ENCODE measurements at regions not wholly inside any gene's neighbourhood (a gene's known extent, or its start where the extent isn't known, plus 50 kb on each side); places are given as distances from the start of the nearest gene placed in this dataset.

GRCh38 chr13:95380468-95381211, 79.4 kb upstream of the ABCC4 start:
- H3K4me3 Mint-ChIP-seq, result no peak overlapping the region
- no peaks in the 10 kb centered on the region for H3K27me3 Mint-ChIP-seq (ENCODE audit: low read depth)
- DNase-seq (ENCODE audit: low spot score), result peak; percentile 57
- no peaks in the 10 kb centered on the region for H3K36me3 Mint-ChIP-seq (ENCODE audit: low read depth)
- no peaks in the 10 kb centered on the region for H3K9me3 Mint-ChIP-seq
- peaks cover 4% of the 10 kb centered on the region for H3K4me1 Mint-ChIP-seq (ENCODE audit: low read depth)
- no peak overlapping the region for H3K27ac Mint-ChIP-seq

DNA sequence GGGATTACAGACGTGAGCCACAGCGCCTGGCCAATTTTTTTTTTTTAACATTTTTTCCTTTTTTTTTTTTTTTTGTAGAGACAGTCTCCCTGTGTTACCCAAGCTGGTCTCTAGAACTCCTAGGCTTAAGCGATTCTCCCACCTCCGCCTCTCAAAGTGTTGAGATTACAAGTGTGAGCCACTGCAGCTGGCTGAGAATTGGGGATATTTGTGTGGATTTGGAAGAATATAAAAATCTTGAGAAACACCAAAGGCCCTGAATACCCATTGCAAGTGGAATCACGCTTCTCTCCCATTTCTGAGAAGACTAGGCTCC, 79.9 kb upstream of the ABCC4 start:
- Mint-ChIP-seq H3K4me3 (no peak overlapping the region), H3K27me3 (ENCODE audit: low read depth) (no peaks in the 10 kb centered on the region), H3K36me3 (ENCODE audit: low read depth) (no peaks in the 10 kb centered on the region), H3K27ac (no peak overlapping the region), H3K4me1 (ENCODE audit: low read depth) (peaks cover 4% of the 10 kb centered on the region), H3K9me3 (no peaks in the 10 kb centered on the region)
- DNase-seq (ENCODE audit: low spot score), result no peak

- peaks cover 4% of the 10 kb centered on the region for H3K4me1 Mint-ChIP-seq (ENCODE audit: low read depth)
- no peak overlapping the region for H3K27ac Mint-ChIP-seq
Measured at GRCh38 chr13:95382411-95382810, 81.2 kb upstream of the ABCC4 start.

DNA sequence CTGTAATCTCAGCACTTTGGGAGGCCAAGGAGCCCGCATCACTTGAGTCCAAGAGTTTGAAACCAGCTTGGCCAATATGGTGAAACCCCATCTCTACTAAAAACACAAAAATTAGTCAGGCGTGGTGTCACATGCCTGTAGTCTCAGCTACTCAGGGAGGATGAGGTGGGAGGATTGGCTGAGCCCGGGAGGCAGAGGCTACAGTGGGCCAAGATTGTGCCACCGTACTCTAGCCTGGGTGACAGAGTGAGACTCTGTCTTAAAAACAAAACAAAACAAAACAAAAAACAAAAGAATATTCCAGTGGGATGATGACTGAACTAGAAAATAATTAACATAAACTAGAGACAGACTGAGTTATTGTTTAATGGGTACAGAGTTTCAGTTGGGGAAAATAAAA, 81.7 kb upstream of the ABCC4 start:
- no peaks in the 10 kb centered on the region for H3K9me3 Mint-ChIP-seq
- H3K27ac Mint-ChIP-seq, result no peak overlapping the region
- no peaks in the 10 kb centered on the region for H3K36me3 Mint-ChIP-seq (ENCODE audit: low read depth)
- no peaks in the 10 kb centered on the region for H3K27me3 Mint-ChIP-seq (ENCODE audit: low read depth)
- H3K4me3 Mint-ChIP-seq, result no peak overlapping the region
- H3K4me1 Mint-ChIP-seq (ENCODE audit: low read depth), result peaks cover 4% of the 10 kb centered on the region
- DNase-seq (ENCODE audit: low spot score), result no peak

More at GRCh38 chr13:95382411-95382810, 81.2 kb upstream of the ABCC4 start:
- Mint-ChIP-seq H3K36me3 (ENCODE audit: low read depth) (no peaks in the 10 kb centered on the region), H3K9me3 (no peaks in the 10 kb centered on the region), H3K4me3 (no peak overlapping the region), H3K27me3 (ENCODE audit: low read depth) (no peaks in the 10 kb centered on the region)
- DNase-seq (ENCODE audit: low spot score), result no peak

DNA sequence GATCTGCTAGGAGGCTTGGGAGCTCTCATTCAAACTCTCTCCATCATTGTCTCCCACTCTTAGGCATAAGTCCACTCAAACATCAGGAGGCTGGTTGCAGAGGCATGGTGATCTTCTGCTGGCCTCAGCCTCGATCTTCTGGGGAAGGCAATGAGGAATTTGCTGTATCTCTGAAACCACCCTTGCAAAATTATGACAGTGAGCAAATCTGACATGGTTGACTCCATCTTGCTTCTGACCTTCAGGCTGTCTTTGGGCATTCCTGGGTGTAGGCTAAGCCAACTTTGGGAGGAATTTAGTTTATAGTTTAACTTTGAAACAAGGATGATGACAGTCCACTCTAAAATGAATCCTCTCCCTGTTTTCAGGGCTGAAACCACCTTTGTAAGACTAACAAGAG, 84.1 kb upstream of the ABCC4 start:
- no peak overlapping the region for H3K27ac Mint-ChIP-seq
- DNase-seq (ENCODE audit: low spot score), result no peak
- no peaks in the 10 kb centered on the region for H3K36me3 Mint-ChIP-seq (ENCODE audit: low read depth)
- peaks cover 2% of the 10 kb centered on the region for H3K4me1 Mint-ChIP-seq (ENCODE audit: low read depth)
- no peak overlapping the region for H3K4me3 Mint-ChIP-seq
- no peaks in the 10 kb centered on the region for H3K9me3 Mint-ChIP-seq
- H3K27me3 Mint-ChIP-seq (ENCODE audit: low read depth), result peaks cover 2% of the 10 kb centered on the region

DNA sequence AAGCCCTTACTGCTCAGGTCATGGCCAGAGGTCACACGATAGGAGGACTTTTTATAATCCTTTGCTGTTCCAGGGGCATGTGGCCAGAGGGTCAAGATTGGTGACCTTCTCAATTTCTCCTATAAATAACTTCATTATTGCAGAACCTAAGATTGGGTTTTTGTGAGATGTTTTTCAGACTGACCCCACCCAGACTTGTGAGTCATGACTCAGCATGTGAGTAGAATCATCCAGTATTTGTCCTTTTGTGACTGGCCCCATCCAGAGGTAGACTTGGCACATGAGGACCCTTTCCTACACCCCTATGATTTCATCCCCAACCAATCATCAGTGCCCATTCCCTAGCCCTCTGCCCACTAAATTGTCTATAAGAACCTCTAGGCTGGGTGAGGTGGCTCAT, 84.5 kb upstream of the ABCC4 start:
- Mint-ChIP-seq H3K9me3 (no peaks in the 10 kb centered on the region), H3K27me3 (ENCODE audit: low read depth) (peaks cover 3% of the 10 kb centered on the region), H3K4me1 (ENCODE audit: low read depth) (no peaks in the 10 kb centered on the region)

GRCh38 chr13:95386370-95386769, 85.1 kb upstream of the ABCC4 start:
- no peaks in the 10 kb centered on the region for H3K4me1 Mint-ChIP-seq (ENCODE audit: low read depth)
- no peak overlapping the region for H3K4me3 Mint-ChIP-seq
- H3K27me3 Mint-ChIP-seq (ENCODE audit: low read depth), result peaks cover 4% of the 10 kb centered on the region
- no peak overlapping the region for H3K27ac Mint-ChIP-seq
- no peaks in the 10 kb centered on the region for H3K36me3 Mint-ChIP-seq (ENCODE audit: low read depth)
- H3K9me3 Mint-ChIP-seq, result no peaks in the 10 kb centered on the region
- no peak for DNase-seq (ENCODE audit: low spot score)

More for the DNA sequence above, 84.5 kb upstream of the ABCC4 start:
- H3K4me3 Mint-ChIP-seq, result no peak overlapping the region
- no peak for DNase-seq (ENCODE audit: low spot score)
- peak overlapping the region; percentile 14 for H3K27ac Mint-ChIP-seq
- H3K36me3 Mint-ChIP-seq (ENCODE audit: low read depth), result no peaks in the 10 kb centered on the region

DNA sequence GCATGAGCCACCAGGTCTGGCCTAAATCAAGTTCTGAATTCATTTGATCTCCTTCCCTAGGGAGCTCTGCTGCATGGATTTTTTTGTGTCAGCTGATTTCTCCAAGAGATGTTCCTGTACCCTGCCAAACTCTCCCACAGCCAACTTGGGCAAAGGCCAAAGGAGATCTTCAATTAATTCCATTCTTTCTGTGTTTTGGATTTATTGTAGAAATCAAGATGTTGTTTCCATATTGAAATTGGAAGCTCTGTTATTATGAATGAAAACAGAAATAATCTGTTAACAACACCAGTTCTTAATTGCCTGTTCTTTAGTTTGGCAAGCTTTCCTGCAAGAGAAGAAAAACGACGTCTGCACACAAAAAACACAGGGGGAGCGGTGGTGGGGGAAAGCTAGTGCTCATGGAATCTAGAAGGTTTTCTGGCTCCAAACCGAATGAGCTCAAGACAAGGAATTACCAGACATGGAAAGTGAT, 86.5 kb upstream of the ABCC4 start:
- no peaks in the 10 kb centered on the region for H3K9me3 Mint-ChIP-seq
- no peak for DNase-seq (ENCODE audit: low spot score)
- no peak overlapping the region for H3K27ac Mint-ChIP-seq
- H3K4me1 Mint-ChIP-seq (ENCODE audit: low read depth), result no peaks in the 10 kb centered on the region
- H3K4me3 Mint-ChIP-seq, result no peak overlapping the region
- H3K36me3 Mint-ChIP-seq (ENCODE audit: low read depth), result no peaks in the 10 kb centered on the region
- H3K27me3 Mint-ChIP-seq (ENCODE audit: low read depth), result peaks cover 6% of the 10 kb centered on the region

DNA sequence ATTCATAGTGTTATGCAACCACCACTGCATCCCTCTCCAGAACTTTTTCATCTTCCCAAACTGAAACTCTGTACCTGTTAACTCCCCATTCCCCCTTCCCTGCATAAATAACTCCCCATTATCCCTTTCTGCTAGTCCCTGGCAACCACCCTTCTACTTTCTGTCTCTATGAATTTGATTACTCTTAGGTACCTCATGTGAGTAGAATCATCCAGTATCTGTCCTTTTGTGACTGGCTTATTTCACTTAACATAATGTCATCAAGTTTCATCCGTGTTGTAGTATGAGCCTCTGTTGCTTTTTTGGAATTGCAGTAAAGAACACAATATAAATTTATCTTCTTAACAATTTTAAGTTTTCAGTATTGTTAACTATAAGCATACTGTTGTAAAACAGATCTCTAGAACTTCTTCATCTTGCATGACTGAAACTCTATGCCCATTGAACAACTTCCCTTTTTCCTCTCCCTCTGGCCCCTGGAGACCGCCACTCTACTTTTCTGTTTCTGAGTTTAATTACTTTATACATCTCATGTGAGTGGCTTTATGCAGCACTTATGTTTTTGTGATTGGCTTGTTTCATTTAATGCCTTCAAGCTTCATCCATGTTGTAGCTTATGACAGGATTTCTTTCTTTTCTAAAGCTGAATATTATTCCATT, 87.3 kb upstream of the ABCC4 start:
- H3K4me1 Mint-ChIP-seq (ENCODE audit: low read depth), result no peaks in the 10 kb centered on the region
- DNase-seq (ENCODE audit: low spot score), result no peak
- H3K4me3 Mint-ChIP-seq, result no peak overlapping the region
- no peaks in the 10 kb centered on the region for H3K9me3 Mint-ChIP-seq
- no peak overlapping the region for H3K27ac Mint-ChIP-seq
- H3K36me3 Mint-ChIP-seq (ENCODE audit: low read depth), result no peaks in the 10 kb centered on the region
- peaks cover 6% of the 10 kb centered on the region for H3K27me3 Mint-ChIP-seq (ENCODE audit: low read depth)

DNA sequence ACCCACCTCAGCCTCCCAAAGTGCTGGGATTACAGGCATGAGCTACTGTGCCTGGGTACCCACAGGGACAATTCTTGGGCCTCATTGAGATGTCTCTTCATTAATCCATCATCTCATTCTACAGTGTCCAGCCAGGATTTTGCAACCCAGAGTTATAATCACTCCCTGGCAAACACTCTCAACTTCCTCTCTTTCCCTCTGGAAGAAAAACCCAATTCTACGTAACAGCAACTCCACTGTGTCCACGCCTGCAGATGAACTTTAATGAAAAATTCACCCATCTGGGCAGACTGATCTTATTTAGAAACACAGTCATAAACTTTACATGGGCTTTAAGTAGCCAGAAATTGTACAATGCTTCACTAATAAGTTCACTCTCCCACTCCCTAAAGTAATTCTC, 90.1 kb upstream of the ABCC4 start:
- Mint-ChIP-seq H3K36me3 (ENCODE audit: low read depth) (no peaks in the 10 kb centered on the region), H3K9me3 (no peaks in the 10 kb centered on the region), H3K4me3 (no peak overlapping the region), H3K27ac (no peak overlapping the region), H3K27me3 (ENCODE audit: low read depth) (peaks cover 6% of the 10 kb centered on the region), H3K4me1 (ENCODE audit: low read depth) (no peaks in the 10 kb centered on the region)
- no peak for DNase-seq (ENCODE audit: low spot score)

- H3K4me3 Mint-ChIP-seq, result no peak overlapping the region
- no peak overlapping the region for H3K27ac Mint-ChIP-seq
- no peak for DNase-seq (ENCODE audit: low spot score)
- H3K36me3 Mint-ChIP-seq (ENCODE audit: low read depth), result no peaks in the 10 kb centered on the region
- H3K9me3 Mint-ChIP-seq, result no peaks in the 10 kb centered on the region
- peaks cover 6% of the 10 kb centered on the region for H3K27me3 Mint-ChIP-seq (ENCODE audit: low read depth)
- H3K4me1 Mint-ChIP-seq (ENCODE audit: low read depth), result no peaks in the 10 kb centered on the region
Measured at GRCh38 chr13:95391785-95392184, 90.5 kb upstream of the ABCC4 start.

DNA sequence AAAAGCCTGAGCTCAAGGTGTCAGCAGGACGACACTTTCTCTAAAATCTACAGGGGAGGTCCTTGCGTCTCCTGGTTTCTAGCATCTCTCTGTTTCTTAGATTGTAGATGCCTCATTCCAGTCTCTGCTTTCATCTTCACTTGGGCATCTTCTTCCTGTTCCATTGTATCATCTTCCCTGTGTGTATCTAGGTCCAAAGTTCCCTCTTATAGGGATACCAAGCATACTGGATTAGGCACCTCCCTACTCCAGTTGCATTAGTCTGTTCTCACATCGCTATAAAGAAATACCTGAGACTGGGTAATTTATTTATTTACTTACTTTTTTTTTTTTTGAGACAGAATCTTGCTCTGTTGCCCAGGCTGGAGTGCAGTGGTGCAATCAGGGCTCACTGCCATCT, 91.3 kb upstream of the ABCC4 start:
- no peaks in the 10 kb centered on the region for H3K9me3 Mint-ChIP-seq
- no peaks in the 10 kb centered on the region for H3K4me1 Mint-ChIP-seq (ENCODE audit: low read depth)
- no peak for DNase-seq (ENCODE audit: low spot score)
- H3K27me3 Mint-ChIP-seq (ENCODE audit: low read depth), result peaks cover 6% of the 10 kb centered on the region
- no peak overlapping the region for H3K27ac Mint-ChIP-seq
- no peak overlapping the region for H3K4me3 Mint-ChIP-seq
- H3K36me3 Mint-ChIP-seq (ENCODE audit: low read depth), result no peaks in the 10 kb centered on the region

GRCh38 chr13:95403349-95404140, 102.3 kb upstream of the ABCC4 start:
- no peaks in the 10 kb centered on the region for H3K9me3 Mint-ChIP-seq

More at GRCh38 chr13:95403349-95404140, 102.3 kb upstream of the ABCC4 start:
- Mint-ChIP-seq H3K36me3 (ENCODE audit: low read depth) (no peaks in the 10 kb centered on the region), H3K27me3 (ENCODE audit: low read depth) (peaks cover 8% of the 10 kb centered on the region), H3K27ac (no peak overlapping the region), H3K4me3 (peak overlapping the region; percentile 94), H3K4me1 (ENCODE audit: low read depth) (peaks cover 7% of the 10 kb centered on the region)
- DNase-seq (ENCODE audit: low spot score), result no peak

All from T-helper 2 cell treated with Interferon-gamma antibody and Interleukin-4, amounts not matched to agents 5 μg/mL and 100 μg/mL, for 36 hours (primary cell).